ENCODE measurements at regions not wholly inside any gene's neighbourhood (a gene's known extent, or its start where the extent isn't known, plus 50 kb on each side); places are given as distances from the start of the nearest gene placed in this dataset.

GRCh38 chr5:96051401-96051830 lies 89.8 kb upstream of the ELL2 start:
- no peak overlapping the region for H3K4me3 ChIP-seq (ENCODE audit: extremely low read depth in 1 of 4, insufficient read depth in 2 of 4, low read depth in 3 of 4, low read length in 4 of 4)
- ChIA-PET POLR2A (ENCODE audit: partially characterized antibody) (no interaction called here), CTCF (ENCODE audit: partially characterized antibody) (interaction anchor here (1.0 kb wide), 1 partner anchor 285 kb away, joined by 3 read pairs; no protein-coding TSS in a partner anchor)
- no peak overlapping the region for H3K4me2 ChIP-seq (ENCODE audit: insufficient read depth in 1 of 2, low read depth in 2 of 2, low read length in 2 of 2)
- H2BK15ac ChIP-seq (ENCODE audit: low read length), result no peak overlapping the region
- no peak overlapping the region for H2AK5ac ChIP-seq (ENCODE audit: low read depth, low read length)
- no peak overlapping the region for H2BK5ac ChIP-seq (ENCODE audit: low read depth, low read length)
- H2AFZ ChIP-seq (ENCODE audit: low read length), result no peak overlapping the region
- H3K23ac ChIP-seq (ENCODE audit: insufficient read length), result no peak overlapping the region
- H3K79me2 ChIP-seq (ENCODE audit: control insufficient read depth in 1 of 2, insufficient read depth in 2 of 2, low read length in 2 of 2), result no peaks in the 10 kb centered on the region
- no peak overlapping the region for H4K5ac ChIP-seq (ENCODE audit: insufficient read length, low read depth, low read length)
- no peaks in the 10 kb centered on the region for H3K9me3 ChIP-seq (ENCODE audit: insufficient read depth in 2 of 2, low read depth in 1 of 2, low read length in 1 of 2)
- no peaks in the 10 kb centered on the region for H3K36me3 ChIP-seq (ENCODE audit: control insufficient read depth in 2 of 4, insufficient read depth in 4 of 4, low read length in 3 of 4)
- no peaks in the 10 kb centered on the region for H3K27me3 ChIP-seq (replicated peaks in 1 of 4; ENCODE audit: control insufficient read depth in 3 of 4, extremely low read depth in 1 of 4, insufficient read depth in 3 of 4, low read length in 3 of 4)
- peaks cover 0 to 3% (median 2%) of the 10 kb centered on the region in 4 experiments; a peak in 3 of 7 replicates for H3K4me1 ChIP-seq (replicated peaks in 1 of 4; ENCODE audit: control insufficient read depth in 3 of 4, insufficient read depth in 4 of 4, low read length in 3 of 4)
- no peak overlapping the region for H2BK120ac ChIP-seq (replicated peaks; ENCODE audit: low read depth, low read length)
- no peak overlapping the region for H4K8ac ChIP-seq (ENCODE audit: extremely low read depth, insufficient read depth, low read length)
- no peak overlapping the region for H3K4ac ChIP-seq (replicated peaks; ENCODE audit: insufficient read length, low read depth, low read length)
- H3K14ac ChIP-seq (ENCODE audit: insufficient read length), result no peak overlapping the region
- no peak overlapping the region for H4K91ac ChIP-seq (replicated peaks; ENCODE audit: insufficient read length, low read length)
- H3K9ac ChIP-seq (replicated peaks in 1 of 4; ENCODE audit: extremely low read depth in 1 of 4, low read depth in 3 of 4, low read length in 3 of 4), result no peak overlapping the region
- no peak overlapping the region for H3K56ac ChIP-seq (replicated peaks; ENCODE audit: insufficient read length, low read depth, low read length)
- H3K79me1 ChIP-seq (ENCODE audit: low read depth, low read length), result no peaks in the 10 kb centered on the region
- no peaks in the 10 kb centered on the region; the same call in 1 of the 2 replicates for H3K23me2 ChIP-seq (ENCODE audit: low read depth, low read length)
- no peak for DNase-seq (ENCODE audit: low read depth in 1 of 2, low spot score in 2 of 2)
- H3K27ac ChIP-seq (ENCODE audit: low read depth, low read length), result no peak overlapping the region
- no peaks in the 10 kb centered on the region for H4K20me1 ChIP-seq (replicated peaks in 1 of 2; ENCODE audit: control insufficient read depth in 1 of 2, insufficient read depth in 2 of 2, low read length in 2 of 2)
- no peak overlapping the region for H3K18ac ChIP-seq (ENCODE audit: extremely low read depth, low read length)
- FAIRE-seq, result no peak
- no peak overlapping the region for H2BK20ac ChIP-seq (ENCODE audit: low read length)
- no peak overlapping the region for H2BK12ac ChIP-seq (ENCODE audit: low read depth, low read length)
- WGBS, 2 experiments (ENCODE audit: extremely low coverage in 1 of 2, insufficient coverage in 1 of 2, insufficient read length in 1 of 2, insufficient replicate concordance in 2 of 2, low coverage in 1 of 2, low lambda C conversion rate in 2 of 2, missing lambda C conversion rate in 1 of 2), result 89% methylated on average over 4 of the region's 4 CpGs; no CpG with 5 or more reads in 1 of the 2 experiments
- TF ChIP-seq CHD1 (IDR thresholded peaks at IDR 0.05; ENCODE audit: low read depth, low read length) (no peak), HDAC2 (IDR thresholded peaks at IDR 0.05; ENCODE audit: borderline replicate concordance in 1 of 2, low read depth in 2 of 2, low read length in 2 of 2) (no peak), ZNF274 (IDR thresholded peaks at IDR 0.05; ENCODE audit: borderline replicate concordance, extremely low read depth, low read length) (no peak), CTCF (IDR thresholded peaks at IDR 0.05; ENCODE audit: control extremely low read depth in 1 of 3, insufficient read depth in 1 of 3, low read depth in 1 of 3, low read length in 3 of 3) (no peak), USF2 (IDR thresholded peaks at IDR 0.05; ENCODE audit: low read length) (no peak), EGR1 (IDR thresholded peaks at IDR 0.05; ENCODE audit: borderline replicate concordance, low read depth, low read length) (no peak), MAX (IDR thresholded peaks at IDR 0.05) (no peak), SP2 (IDR thresholded peaks at IDR 0.05; ENCODE audit: low read length) (no peak), KDM1A (IDR thresholded peaks at IDR 0.05; ENCODE audit: borderline replicate concordance, low read length) (no peak), EP300 (IDR thresholded peaks at IDR 0.05; ENCODE audit: borderline replicate concordance in 1 of 2, low read depth in 2 of 2, low read length in 2 of 2) (no peak)

Measured in H1 (cell line).